ENCODE measurements at regions not wholly inside any gene's neighbourhood (a gene's known extent, or its start where the extent isn't known, plus 50 kb on each side); places are given as distances from the start of the nearest gene placed in this dataset.

GRCh38 chr3:17980863-17981262 is 238.4 kb upstream of the TBC1D5 start:
- DNase-seq = no peak

- no peak for DNase-seq
These were observed 237.5 kb upstream of the TBC1D5 start for GRCh38 chr3:17979911-17980310.

- no peak for DNase-seq
These were observed 236.8 kb upstream of the TBC1D5 start for GRCh38 chr3:17979252-17979651.

DNA sequence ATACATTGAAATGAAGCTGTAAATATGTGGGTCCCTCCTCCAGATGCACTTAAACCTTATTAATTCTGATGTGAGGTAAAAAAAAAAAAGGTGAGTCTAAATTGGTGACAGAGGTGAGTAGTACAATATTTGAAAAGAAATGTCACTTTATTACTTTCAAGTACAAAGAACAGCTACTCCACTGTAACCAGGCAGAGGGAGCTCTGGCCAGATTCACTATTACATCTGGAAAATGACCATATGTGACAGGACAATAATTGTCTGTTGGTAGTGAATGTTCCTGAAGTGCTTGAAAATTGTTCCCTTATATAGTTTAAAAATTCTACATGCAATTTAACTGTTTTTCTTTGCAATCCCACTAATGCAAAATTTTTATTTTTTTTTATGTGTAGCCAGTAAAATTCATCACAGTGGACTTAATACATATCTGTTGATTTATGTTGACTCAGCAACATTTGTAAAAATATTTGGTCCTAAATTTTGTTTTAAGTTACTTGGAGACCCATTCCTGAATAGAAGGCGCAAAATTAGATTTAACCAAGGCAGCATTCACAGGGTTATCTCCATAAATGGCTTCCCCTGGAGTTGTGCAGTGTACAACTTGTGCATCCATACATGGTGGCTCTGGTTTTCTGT is 231.9 kb upstream of the TBC1D5 start:
- DNase-seq = no peak

DNA sequence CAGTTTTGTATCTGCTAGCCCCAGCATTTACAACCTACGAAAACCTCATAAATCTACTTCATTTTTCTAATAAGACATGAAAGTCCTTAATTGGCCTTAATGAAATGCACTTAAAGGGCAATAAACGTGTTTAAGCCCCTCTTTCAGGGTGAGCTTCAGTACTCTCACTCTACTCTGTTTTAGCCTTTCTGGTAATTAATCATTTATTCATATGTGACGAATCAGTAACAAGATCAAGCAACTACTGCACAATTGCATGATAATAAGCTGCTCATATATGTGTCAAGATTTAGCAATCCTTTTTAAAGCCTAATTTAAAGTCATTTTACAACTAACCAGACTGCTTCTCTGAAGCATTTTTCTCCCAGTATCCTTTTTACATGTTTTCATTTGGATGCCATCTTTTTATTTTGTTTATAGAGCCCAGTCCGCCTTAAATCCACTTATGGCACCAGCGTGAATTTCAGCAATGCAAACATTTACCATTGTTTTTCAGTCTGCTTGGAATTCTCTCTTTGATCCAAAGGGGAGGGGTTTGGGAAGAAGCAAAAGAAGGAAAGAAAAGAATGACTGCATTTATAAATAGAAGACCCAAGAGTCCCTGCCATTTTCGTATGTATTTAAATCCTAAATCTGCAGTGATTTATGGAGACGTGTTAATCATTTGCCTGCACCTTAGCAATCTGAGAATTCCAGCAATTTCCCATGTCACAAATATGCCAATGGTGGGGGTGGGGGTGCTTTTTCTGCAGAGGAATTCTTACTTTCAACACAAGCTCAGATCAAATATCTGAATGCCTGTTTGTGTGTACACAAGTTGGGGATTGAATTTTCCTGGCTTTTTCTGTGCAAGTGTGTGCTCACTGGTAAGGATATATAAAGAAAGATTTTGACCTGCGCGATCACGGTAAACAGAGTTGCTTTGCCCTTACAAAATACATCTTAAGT is 230.8 kb upstream of the TBC1D5 start:
- no peak for DNase-seq

GRCh38 chr3:17972476-17972875 is 230.0 kb upstream of the TBC1D5 start:
- DNase-seq = no peak

- DNase-seq = no peak
These were observed 229.6 kb upstream of the TBC1D5 start for GRCh38 chr3:17972030-17972429.

GRCh38 chr3:17969985-17970568 is 227.6 kb upstream of the TBC1D5 start:
- DNase-seq = no peak

DNA sequence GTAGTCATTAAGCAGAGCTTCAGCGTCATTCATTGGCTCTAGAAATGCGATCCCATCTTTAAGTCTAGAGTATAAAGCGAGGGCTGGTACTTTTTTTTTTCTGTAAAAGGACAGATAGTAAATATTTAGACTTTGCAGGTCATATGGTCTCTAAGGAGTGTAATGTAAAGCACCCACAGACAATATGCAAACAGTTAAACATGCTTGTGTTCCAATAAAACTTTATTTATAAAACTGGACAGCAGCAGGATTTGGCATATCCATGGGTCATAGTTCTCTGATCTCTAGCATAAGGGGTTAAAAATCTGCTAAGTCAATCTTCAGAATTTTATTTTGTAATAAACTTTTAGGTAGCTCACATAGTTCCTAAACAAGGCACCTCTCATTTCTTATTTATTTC is 226.8 kb upstream of the TBC1D5 start:
- no peak for DNase-seq

GRCh38 chr3:17967953-17968607 is 225.6 kb upstream of the TBC1D5 start:
- DNase-seq = no peak

DNA sequence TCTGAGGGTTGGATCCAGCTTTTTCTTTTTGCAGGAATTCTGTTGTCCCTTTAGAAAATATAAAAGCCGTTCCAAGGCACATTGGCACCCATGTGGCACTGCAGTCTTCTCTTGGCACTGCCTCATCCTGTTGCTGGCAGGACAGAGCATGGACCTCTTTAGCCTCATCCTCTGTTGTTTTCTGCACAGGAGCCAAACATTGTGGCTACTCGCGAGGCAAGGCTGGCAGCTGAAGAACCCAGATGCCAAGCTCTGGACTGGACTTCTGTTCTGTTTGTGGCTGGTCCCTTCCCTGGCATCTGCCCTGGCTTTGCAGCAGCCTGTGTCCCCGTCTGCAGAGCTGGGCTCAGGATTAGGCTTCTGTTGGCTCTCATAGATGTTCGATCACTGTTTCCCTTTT is 224.7 kb upstream of the TBC1D5 start:
- DNase-seq = no peak

GRCh38 chr3:17965331-17965730 is 222.9 kb upstream of the TBC1D5 start:
- DNase-seq = no peak

DNA sequence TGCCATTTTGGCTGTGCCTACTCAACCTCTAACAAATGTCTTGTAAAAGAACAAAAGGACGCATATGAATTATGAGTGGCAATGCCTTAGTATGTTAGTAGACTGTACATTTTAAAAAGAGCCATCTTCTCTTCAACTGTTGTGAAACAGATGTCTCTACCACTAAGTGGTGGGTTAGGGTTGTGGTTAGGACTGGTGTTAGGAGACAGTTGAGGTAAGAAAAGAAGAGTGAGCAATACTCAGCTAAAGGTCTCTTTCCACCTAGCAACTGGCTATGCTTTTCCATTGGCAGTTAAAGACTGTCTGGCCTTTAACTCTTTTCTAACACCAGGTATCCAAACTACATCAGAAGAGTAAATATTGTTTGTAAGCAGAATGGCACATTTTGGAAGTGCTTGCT is 221.7 kb upstream of the TBC1D5 start:
- DNase-seq = no peak

DNA sequence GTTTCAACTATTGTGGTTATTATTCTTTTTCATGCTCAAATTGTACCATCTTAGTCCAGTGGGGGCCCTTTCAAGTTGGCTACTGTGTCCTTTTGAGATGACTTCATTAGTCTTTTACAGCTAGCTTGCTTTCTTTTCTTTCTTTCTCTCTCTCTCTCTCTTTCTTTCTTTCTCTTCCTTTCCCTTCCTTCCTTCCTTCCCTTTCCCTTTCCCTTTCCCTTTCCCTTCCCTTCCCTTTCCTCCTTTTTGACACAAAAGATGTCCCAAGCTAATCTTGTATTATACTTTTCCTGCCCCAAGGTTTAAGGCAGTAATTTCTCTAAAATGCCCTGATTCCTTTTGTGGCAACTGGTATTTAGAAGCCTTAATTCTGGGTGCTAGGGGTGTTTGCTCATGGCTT is 213.0 kb upstream of the TBC1D5 start:
- no peak for DNase-seq

- no peak for DNase-seq
These were observed 212.4 kb upstream of the TBC1D5 start for GRCh38 chr3:17954801-17955200.

- no peak for DNase-seq
These were observed 208.8 kb upstream of the TBC1D5 start for GRCh38 chr3:17951241-17951640.

GRCh38 chr3:17949101-17949500 is 206.7 kb upstream of the TBC1D5 start:
- no peak for DNase-seq

DNA sequence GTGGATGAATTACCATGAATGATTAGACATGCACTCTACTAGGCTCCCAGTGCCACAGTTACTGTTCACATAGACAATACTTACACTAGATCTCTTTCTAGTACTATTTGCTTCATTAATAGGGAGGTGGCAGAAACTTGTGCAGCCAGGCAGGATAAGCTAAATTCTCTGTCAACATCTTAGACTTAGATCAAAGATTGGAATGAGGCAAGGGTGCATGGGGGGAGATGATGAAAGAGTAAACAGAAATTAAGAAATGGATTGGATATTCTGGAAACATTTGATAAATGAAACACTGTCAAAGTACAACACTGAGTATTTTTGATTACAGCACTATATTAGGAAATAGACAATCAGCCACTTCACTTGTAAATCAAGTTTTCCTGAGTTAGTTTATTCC is 205.4 kb upstream of the TBC1D5 start:
- no peak for DNase-seq

- no peak for DNase-seq
These were observed 204.2 kb upstream of the TBC1D5 start for GRCh38 chr3:17946619-17947018.

DNA sequence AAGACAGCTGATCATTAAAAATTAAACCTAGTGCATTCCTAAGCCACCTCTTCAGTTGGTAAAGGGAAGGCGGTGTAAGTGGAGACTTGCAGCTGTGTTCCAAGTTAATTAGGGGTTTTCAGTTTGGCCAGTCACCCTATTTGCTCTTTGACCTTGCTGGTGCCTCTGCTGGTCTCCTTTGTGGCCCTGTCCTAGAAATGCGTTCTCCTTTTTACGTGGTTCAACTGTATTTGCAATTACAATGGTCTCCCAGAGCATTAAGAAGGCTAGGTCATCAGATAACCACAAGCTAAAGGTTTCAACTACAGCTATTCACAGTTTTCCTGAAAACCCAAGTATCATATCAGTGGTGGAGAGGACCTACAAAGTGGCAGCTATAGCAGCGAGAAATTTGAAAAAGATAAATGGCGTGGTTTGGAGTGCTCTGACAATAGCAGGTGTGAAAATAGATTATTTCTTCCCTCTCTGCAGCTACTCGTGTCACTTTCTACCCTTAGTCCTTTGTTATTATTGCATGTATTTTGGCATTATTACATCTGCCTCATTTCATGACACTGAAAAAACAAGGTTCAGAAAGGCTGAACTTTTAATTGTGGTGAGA is 203.5 kb upstream of the TBC1D5 start:
- no peak for DNase-seq

DNA sequence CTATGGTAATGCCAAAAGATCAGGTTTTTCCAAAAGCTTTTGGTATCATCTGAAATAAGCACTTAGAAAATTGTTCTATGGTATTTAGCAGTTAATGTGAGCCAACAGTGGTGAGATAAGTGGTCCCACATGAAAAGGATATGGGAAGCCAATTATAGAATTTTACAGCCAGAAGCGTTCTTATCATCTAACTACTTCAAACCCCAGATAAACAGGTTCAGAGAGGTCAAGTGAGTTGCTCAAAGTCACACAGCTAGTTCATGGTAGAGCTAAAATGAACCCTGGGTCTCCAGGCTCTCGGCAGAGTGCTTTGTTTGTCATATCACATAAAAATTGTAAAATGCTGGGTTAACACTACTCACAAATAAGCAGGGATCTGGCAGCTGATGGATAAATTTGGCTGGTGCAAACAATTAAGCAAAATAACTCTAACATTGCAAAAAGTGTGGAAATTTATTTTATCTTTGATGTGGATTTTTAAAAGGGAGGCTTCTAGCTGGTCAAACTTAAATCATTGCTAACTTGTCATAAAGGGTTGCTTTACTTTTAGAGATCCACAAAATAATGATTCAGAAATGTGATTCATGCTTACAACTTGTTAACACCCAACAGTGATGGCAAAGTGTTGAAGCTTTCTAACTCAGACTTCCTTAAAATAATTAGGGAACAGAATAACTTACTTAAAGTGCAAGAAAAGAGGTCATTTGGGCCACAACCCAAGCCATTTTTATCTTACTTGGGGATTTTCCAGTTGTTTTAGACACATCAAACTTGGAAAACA is 202.8 kb upstream of the TBC1D5 start:
- no peak for DNase-seq

GRCh38 chr3:17942856-17943255 is 200.4 kb upstream of the TBC1D5 start:
- no peak for DNase-seq

Data from hindlimb muscle (tissue), 1 donor.